Endothelial cell of umbilical vein (primary cell): ENCODE measurements at regions not wholly inside any gene's neighbourhood (a gene's known extent, or its start where the extent isn't known, plus 50 kb on each side); places are given as distances from the start of the nearest gene placed in this dataset.

Experiments
- BruUV-seq: library from RNA; stranded (reverse); fragments of 400-500 nt; replicated peaks from 2 replicates; lab custom pipeline; 2021; lab: Mats Ljungman, UMichigan
- CTCF ChIA-PET: fragments of 300-600, 350-600 bp; sonication (Branson Sonifier 250); formaldehyde crosslinking; loops from one replicate; lab custom pipeline; 2021; ENCODE audit warnings: antibody characterized with exemption, inconsistent platforms; lab: Charles Lee
- POLR2A ChIA-PET: fragments of 300-600, 350-600 bp; sonication (Branson Sonifier 250); formaldehyde crosslinking; loops from one replicate; lab custom pipeline; 2021; ENCODE audit warnings: antibody characterized with exemption, inconsistent platforms; lab: Charles Lee
- DNase-seq: peaks from one replicate; pipeline ENCODE4 v3.0.0-alpha.2; 2011; ENCODE audit warnings: low read depth, low spot score
- FAIRE-seq: peaks from 2 replicates; lab custom pipeline; 2011; peaks lifted over from hg19 to GRCh38; lab: Jason Lieb, UNC
- H2AFZ ChIP-seq: 2 replicates; pipeline ENCODE4 v1.6.0; 2012; ENCODE audit warnings: low read depth, low read length, control low read depth, inconsistent platforms
- H3K27ac ChIP-seq: 2 replicates; pipeline ENCODE4 v1.5.1; 2011; ENCODE audit warnings: low read depth, mild to moderate bottlenecking, control low read depth, low read length, moderate library complexity; ENCODE audit not compliant: insufficient read depth
- H3K27me3 ChIP-seq, 2 experiments: 2 replicates each; pipeline versions ENCODE4 v1.6.0 to v1.6.1; 2011; ENCODE audit warnings: low read length in 2 of 2, mixed read lengths in 1 of 2; ENCODE audit not compliant: control insufficient read depth in 2 of 2, insufficient read depth in 2 of 2
- H3K36me3 ChIP-seq, 2 experiments: 2 replicates in 1 of 2; 3 replicates in 1 of 2; pipeline ENCODE4 v1.5.1; 2011; ENCODE audit warnings: low read length in 2 of 2, mild to moderate bottlenecking in 1 of 2, moderate library complexity in 1 of 2; ENCODE audit not compliant: control insufficient read depth in 2 of 2, insufficient read depth in 2 of 2; ENCODE audit errors: extremely low read depth in 1 of 2
- H3K4me1 ChIP-seq: 3 replicates; pipeline ENCODE4 v1.5.1; 2011; ENCODE audit warnings: mild to moderate bottlenecking, low read length; ENCODE audit not compliant: control insufficient read depth, insufficient read depth; ENCODE audit errors: extremely low read depth
- H3K4me2 ChIP-seq: 2 replicates; pipeline ENCODE4 v1.6.1; 2011; ENCODE audit warnings: low read length, control low read depth, mixed read lengths; ENCODE audit not compliant: insufficient read depth
- H3K4me3 ChIP-seq, 3 experiments: fragments of 200-600 bp in 1 of 3; sonication (generic), shearing (Covaris generic) in 1 of 3; replicated peaks in 1 of 3; 2 replicates each; pipeline ENCODE4 v1.5.1; 2011 to 2016; ENCODE audit warnings: control low read depth in 3 of 3, low read length in 3 of 3, mild to moderate bottlenecking in 2 of 3, inconsistent platforms in 1 of 3, low read depth in 1 of 3, moderate library complexity in 1 of 3; ENCODE audit not compliant: insufficient read depth in 1 of 3
- H3K79me2 ChIP-seq: 2 replicates; pipeline ENCODE4 v1.6.0; 2012; ENCODE audit warnings: low read length, inconsistent platforms; ENCODE audit not compliant: control insufficient read depth, insufficient read depth
- H3K9ac ChIP-seq: replicated peaks from 2 replicates; pipeline ENCODE3; 2011; ENCODE audit warnings: low read length, control low read depth; ENCODE audit not compliant: insufficient read depth; ENCODE audit errors: extremely low read depth
- H3K9me1 ChIP-seq: replicated peaks from 3 replicates; pipeline ENCODE4 v1.6.0; 2011; ENCODE audit warnings: mild to moderate bottlenecking, low read length; ENCODE audit not compliant: control insufficient read depth, insufficient read depth; ENCODE audit errors: extremely low read depth
- H3K9me3 ChIP-seq: replicated peaks from 2 replicates; pipeline ENCODE4 v1.5.1; 2012; ENCODE audit warnings: low read length, inconsistent platforms; ENCODE audit not compliant: control insufficient read depth, insufficient read depth
- H4K20me1 ChIP-seq: replicated peaks from 2 replicates; pipeline ENCODE3; 2011; ENCODE audit warnings: mild to moderate bottlenecking, low read length; ENCODE audit not compliant: control insufficient read depth, insufficient read depth; ENCODE audit errors: extremely low read depth
- EZH2 ChIP-seq: IDR thresholded peaks from 2 replicates; pipeline ENCODE4 v1.6.1; 2012; ENCODE audit warnings: borderline replicate concordance, low read depth, mild to moderate bottlenecking, moderate library complexity, low read length, inconsistent platforms; ENCODE audit not compliant: severe bottlenecking
- FOS ChIP-seq: IDR thresholded peaks from 2 replicates; pipeline ENCODE4 v1.6.1; 2011; ENCODE audit warnings: mild to moderate bottlenecking, low read length, moderate library complexity, borderline replicate concordance; ENCODE audit not compliant: insufficient read depth
- GATA2 ChIP-seq: IDR thresholded peaks from 2 replicates; pipeline ENCODE4 v1.7.0; 2011; ENCODE audit warnings: low read depth, mild to moderate bottlenecking, moderate library complexity, mixed read lengths, low read length; ENCODE audit not compliant: insufficient read length, insufficient read depth
- JUN ChIP-seq: IDR thresholded peaks from 2 replicates; pipeline ENCODE4 v1.6.1; 2011; ENCODE audit warnings: borderline replicate concordance, low read depth; ENCODE audit not compliant: insufficient read length, insufficient read depth
- MYC ChIP-seq: IDR thresholded peaks from one replicate; pipeline ENCODE4 v1.6.1; 2011; ENCODE audit warnings: mild to moderate bottlenecking, low read depth, low read length
- POLR2A ChIP-seq: IDR thresholded peaks from 2 replicates; pipeline ENCODE4 v1.6.1; 2012; ENCODE audit warnings: low read depth, mild to moderate bottlenecking, control low read depth, low read length
- POLR2AphosphoS5 ChIP-seq: IDR thresholded peaks from 2 replicates; pipeline ENCODE4 v1.6.1; 2012; ENCODE audit warnings: low read depth, mild to moderate bottlenecking, control low read depth, low read length, moderate library complexity; ENCODE audit not compliant: insufficient read depth
- dilution Hi-C: fragments of 300-500 bp; cut with MboI; formaldehyde crosslinking; loops from one replicate; pipeline ENCODE4 v1.15.0; 2019; ENCODE audit warnings: low sequenced_read_pairs; ENCODE audit not compliant: extremely low pct_ligation_motif_present
- intact Hi-C: fragments of 100-400 bp; cut with micrococcal nuclease; formaldehyde crosslinking; loops from one replicate; pipeline ENCODE4 v1.10.0; 2022
- TF ChIP-seq, protein P1 (sequence below), 2 donors: IDR thresholded peaks; 1 replicate in 1 of 2; 2 replicates in 1 of 2; pipeline ENCODE4 v1.5.1; 2011; ENCODE audit warnings: low read length in 2 of 2, mild to moderate bottlenecking in 2 of 2, moderate library complexity in 2 of 2, control low read depth in 1 of 2, inconsistent platforms in 1 of 2, low read depth in 1 of 2; ENCODE audit not compliant: insufficient read depth in 1 of 2; ENCODE audit errors: extremely low read depth in 1 of 2
- TF ChIP-seq, protein P2 (sequence below): IDR thresholded peaks from 2 replicates; pipeline ENCODE4 v1.6.1; 2011; ENCODE audit not compliant: insufficient read depth, insufficient read length

DNA sequence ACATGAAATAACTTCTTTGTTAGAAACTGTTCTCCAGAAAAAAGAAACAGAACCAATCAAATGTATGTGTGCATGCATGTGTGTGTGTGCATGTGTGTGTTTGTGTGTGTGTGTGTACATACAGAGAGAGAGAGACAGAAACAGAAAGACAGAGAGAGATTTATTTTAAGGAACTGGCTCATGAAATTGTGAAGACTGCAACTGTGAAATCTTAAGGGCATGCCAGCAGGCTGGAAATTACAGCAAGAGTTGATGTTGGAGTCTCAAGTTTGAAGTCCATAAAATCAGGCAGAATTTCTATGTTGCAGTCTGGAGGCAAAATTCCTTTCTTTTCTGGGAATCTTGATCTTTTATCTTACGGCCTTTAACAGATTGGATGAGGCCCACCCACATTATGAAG lies 168.9 kb upstream of the CDH20 start:
- Histone ChIP-seq H3K79me2 (no peaks in the 10 kb centered on the region), H3K9me3 (no peaks in the 10 kb centered on the region), H3K4me2 (no peak overlapping the region), H3K9me1 (no peaks in the 10 kb centered on the region), H3K9ac (no peak overlapping the region), H3K27me3 (no peaks in the 10 kb centered on the region), H2AFZ (no peak overlapping the region), H3K4me1 (no peaks in the 10 kb centered on the region), H3K27ac (no peak overlapping the region), H3K36me3 (no peaks in the 10 kb centered on the region), H3K4me3 (no peak overlapping the region), H4K20me1 (no peaks in the 10 kb centered on the region)
- dilution Hi-C loops: no loop called here
- BruUV-seq: no TSS peak
- POLR2A ChIA-PET: no interaction called here
- DNase-seq (no peak), FAIRE-seq (no peak)
- CTCF ChIA-PET: no interaction called here
- TF ChIP-seq GATA2: no peak
- no peak for TF ChIP-seq EZH2
- no peak for TF ChIP-seq POLR2AphosphoS5
- TF ChIP-seq, protein P1, sequence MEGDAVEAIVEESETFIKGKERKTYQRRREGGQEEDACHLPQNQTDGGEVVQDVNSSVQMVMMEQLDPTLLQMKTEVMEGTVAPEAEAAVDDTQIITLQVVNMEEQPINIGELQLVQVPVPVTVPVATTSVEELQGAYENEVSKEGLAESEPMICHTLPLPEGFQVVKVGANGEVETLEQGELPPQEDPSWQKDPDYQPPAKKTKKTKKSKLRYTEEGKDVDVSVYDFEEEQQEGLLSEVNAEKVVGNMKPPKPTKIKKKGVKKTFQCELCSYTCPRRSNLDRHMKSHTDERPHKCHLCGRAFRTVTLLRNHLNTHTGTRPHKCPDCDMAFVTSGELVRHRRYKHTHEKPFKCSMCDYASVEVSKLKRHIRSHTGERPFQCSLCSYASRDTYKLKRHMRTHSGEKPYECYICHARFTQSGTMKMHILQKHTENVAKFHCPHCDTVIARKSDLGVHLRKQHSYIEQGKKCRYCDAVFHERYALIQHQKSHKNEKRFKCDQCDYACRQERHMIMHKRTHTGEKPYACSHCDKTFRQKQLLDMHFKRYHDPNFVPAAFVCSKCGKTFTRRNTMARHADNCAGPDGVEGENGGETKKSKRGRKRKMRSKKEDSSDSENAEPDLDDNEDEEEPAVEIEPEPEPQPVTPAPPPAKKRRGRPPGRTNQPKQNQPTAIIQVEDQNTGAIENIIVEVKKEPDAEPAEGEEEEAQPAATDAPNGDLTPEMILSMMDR (IDR thresholded peaks at IDR 0.05; ENCODE audit: extremely low read depth in 1 of 2, insufficient read depth in 1 of 2, low read depth in 1 of 2, low read length in 2 of 2): no peak
- TF ChIP-seq, protein P2, sequence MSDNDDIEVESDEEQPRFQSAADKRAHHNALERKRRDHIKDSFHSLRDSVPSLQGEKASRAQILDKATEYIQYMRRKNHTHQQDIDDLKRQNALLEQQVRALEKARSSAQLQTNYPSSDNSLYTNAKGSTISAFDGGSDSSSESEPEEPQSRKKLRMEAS: no peak
- TF ChIP-seq FOS: no peak
- no peak for TF ChIP-seq POLR2A
- no peak for TF ChIP-seq MYC
- TF ChIP-seq JUN: no peak
- intact Hi-C loops: no loop called here
